ENCODE measurements at regions not wholly inside any gene's neighbourhood (a gene's known extent, or its start where the extent isn't known, plus 50 kb on each side); places are given as distances from the start of the nearest gene placed in this dataset.

DNA sequence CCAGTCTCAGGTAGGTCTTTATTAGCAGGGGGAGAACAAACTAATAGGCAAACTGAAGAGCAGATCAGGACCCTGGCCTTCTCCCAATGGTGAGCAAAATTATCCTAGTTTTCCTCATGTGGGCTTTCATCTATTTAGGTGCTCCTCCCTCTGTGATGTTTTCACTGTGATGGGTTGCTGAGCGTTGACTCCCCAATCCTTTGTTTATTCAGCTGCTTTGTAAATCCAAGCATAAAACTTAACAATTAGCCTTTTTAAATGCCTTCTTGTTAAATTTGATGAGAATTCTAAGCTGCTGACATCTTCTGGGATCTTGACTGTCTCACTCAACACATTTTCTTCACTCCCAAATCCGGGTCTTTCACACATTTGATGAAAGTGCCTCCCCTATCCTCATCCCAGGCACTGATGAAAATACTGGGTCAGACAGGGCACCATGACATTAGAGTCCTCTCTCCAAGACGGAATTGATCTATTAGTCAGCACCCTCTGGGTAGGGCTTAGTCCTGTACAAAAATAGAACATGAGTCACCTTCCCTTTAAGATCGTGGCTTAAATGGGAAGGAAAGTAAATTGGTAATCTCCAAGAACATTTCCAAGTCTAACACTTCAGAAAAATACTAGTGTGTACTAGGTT lies 199.3 kb upstream of the ISX start:
- no peak for DNase-seq
- WGBS, 3 donors = 8 to 12% (median 10%) methylated on average over 4 of the region's 4 CpGs
- intact Hi-C loops (cut with DNase I) = no loop called here

GRCh38 chr22:34877506-34877905 lies 188.5 kb upstream of the ISX start:
- Histone ChIP-seq H3K27me3 (no peaks in the 10 kb centered on the region), H3K27ac (no peak overlapping the region), H3K36me3 (no peaks in the 10 kb centered on the region), H3K9me3 (no peaks in the 10 kb centered on the region), H3K4me3 (no peak overlapping the region), H3K4me1 (ENCODE audit: insufficient read depth) (no peaks in the 10 kb centered on the region)
- 44 to 76% (median 55%) methylated on average over 1 of the region's 1 CpG for WGBS, 3 donors
- TF ChIP-seq POLR2A (IDR thresholded peaks at IDR 0.05) = no peak
- TF ChIP-seq, protein P1, sequence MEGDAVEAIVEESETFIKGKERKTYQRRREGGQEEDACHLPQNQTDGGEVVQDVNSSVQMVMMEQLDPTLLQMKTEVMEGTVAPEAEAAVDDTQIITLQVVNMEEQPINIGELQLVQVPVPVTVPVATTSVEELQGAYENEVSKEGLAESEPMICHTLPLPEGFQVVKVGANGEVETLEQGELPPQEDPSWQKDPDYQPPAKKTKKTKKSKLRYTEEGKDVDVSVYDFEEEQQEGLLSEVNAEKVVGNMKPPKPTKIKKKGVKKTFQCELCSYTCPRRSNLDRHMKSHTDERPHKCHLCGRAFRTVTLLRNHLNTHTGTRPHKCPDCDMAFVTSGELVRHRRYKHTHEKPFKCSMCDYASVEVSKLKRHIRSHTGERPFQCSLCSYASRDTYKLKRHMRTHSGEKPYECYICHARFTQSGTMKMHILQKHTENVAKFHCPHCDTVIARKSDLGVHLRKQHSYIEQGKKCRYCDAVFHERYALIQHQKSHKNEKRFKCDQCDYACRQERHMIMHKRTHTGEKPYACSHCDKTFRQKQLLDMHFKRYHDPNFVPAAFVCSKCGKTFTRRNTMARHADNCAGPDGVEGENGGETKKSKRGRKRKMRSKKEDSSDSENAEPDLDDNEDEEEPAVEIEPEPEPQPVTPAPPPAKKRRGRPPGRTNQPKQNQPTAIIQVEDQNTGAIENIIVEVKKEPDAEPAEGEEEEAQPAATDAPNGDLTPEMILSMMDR (IDR thresholded peaks at IDR 0.05) = no peak
- TF ChIP-seq EP300 (IDR thresholded peaks at IDR 0.05) = no peak
- intact Hi-C loops (cut with DNase I) = no loop called here
- no peak for DNase-seq

More for the DNA sequence above, 199.3 kb upstream of the ISX start:
- no peaks in the 10 kb centered on the region for H3K4me1 ChIP-seq (ENCODE audit: insufficient read depth)
- H3K9me3 ChIP-seq = no peaks in the 10 kb centered on the region
- H3K27me3 ChIP-seq = no peaks in the 10 kb centered on the region
- TF ChIP-seq, protein P1 (IDR thresholded peaks at IDR 0.05) = no peak
- TF ChIP-seq POLR2A (IDR thresholded peaks at IDR 0.05) (no peak), EP300 (IDR thresholded peaks at IDR 0.05) (no peak)
- H3K27ac ChIP-seq = no peak overlapping the region
- no peak overlapping the region for H3K4me3 ChIP-seq
- no peaks in the 10 kb centered on the region for H3K36me3 ChIP-seq

DNA sequence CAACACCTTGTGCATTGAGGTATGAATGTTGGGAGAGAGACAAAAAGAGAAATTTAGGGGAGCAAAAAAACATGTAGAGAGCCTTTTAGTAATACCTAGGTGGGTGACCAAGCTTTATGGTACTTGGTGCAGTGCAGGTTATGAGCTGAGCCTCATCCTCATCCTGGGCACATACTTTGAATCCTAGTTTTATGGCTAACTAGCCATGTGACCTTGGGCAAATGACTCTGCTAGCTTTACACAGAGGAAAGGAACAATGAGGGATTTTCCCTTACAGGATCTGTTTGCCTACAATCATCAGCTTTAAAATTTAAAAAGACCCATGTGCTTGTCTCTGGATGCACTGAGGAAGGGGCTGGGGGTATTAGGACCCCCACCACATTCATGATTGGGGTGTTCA lies 187.8 kb upstream of the ISX start:
- intact Hi-C loops (cut with DNase I) = no loop called here
- DNase-seq = no peak
- Histone ChIP-seq H3K9me3 (no peaks in the 10 kb centered on the region), H3K36me3 (no peaks in the 10 kb centered on the region), H3K27ac (no peak overlapping the region), H3K27me3 (no peaks in the 10 kb centered on the region), H3K4me1 (ENCODE audit: insufficient read depth) (no peaks in the 10 kb centered on the region), H3K4me3 (no peak overlapping the region)
- TF ChIP-seq, protein P1 (IDR thresholded peaks at IDR 0.05) = no peak
- TF ChIP-seq EP300 (IDR thresholded peaks at IDR 0.05) (no peak), POLR2A (IDR thresholded peaks at IDR 0.05) (no peak)

DNA sequence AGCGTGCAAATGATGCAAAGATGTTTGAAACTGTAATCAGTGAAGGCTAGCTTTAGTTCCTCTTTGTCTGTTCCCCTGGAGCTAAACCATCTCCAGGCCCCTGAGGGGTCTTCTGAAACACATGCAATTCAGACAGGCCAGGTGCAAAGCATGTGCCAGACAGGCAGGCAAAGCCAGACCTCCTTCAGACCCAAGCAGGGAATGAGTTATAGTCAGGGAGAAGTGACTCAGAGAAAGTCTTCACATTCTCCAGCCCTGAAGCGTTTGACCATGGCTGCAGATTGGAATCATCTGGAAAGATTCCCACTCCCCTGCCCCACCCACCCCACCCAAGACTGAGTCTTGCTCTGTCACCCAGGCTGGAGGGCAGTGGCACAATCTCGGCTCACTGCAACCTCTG lies 187.0 kb upstream of the ISX start:
- intact Hi-C loops (cut with DNase I) = no loop called here
- DNase-seq = no peak
- Histone ChIP-seq H3K27me3 (no peaks in the 10 kb centered on the region), H3K36me3 (no peaks in the 10 kb centered on the region), H3K9me3 (no peaks in the 10 kb centered on the region), H3K4me1 (ENCODE audit: insufficient read depth) (no peaks in the 10 kb centered on the region), H3K27ac (no peak overlapping the region), H3K4me3 (no peak overlapping the region)
- no peak for TF ChIP-seq POLR2A (IDR thresholded peaks at IDR 0.05)
- TF ChIP-seq, protein P1 (IDR thresholded peaks at IDR 0.05) = no peak
- no peak for TF ChIP-seq EP300 (IDR thresholded peaks at IDR 0.05)
- WGBS, 3 donors = 74 to 86% (median 85%) methylated on average over 3 of the region's 3 CpGs

All from ovary (tissue), 7 donors.